Stimulated activated CD8-positive, alpha-beta memory T cell treated with anti-CD3 and anti-CD28 coated beads, Interleukin-4, amount 100 ng/mL, for 48 hours (primary cell): ENCODE measurements at regions not wholly inside any gene's neighbourhood (a gene's known extent, or its start where the extent isn't known, plus 50 kb on each side); places are given as distances from the start of the nearest gene placed in this dataset.
"Not testable (repeated sequence)": the region's sequence is repeated elsewhere in the genome, so short reads cannot be mapped to it uniquely, and the experiment has no call there.

ENCODE experiments used
- DNase-seq: peaks from one replicate; pipeline ENCODE4 v3.0.0-alpha.2; 2020

DNA sequence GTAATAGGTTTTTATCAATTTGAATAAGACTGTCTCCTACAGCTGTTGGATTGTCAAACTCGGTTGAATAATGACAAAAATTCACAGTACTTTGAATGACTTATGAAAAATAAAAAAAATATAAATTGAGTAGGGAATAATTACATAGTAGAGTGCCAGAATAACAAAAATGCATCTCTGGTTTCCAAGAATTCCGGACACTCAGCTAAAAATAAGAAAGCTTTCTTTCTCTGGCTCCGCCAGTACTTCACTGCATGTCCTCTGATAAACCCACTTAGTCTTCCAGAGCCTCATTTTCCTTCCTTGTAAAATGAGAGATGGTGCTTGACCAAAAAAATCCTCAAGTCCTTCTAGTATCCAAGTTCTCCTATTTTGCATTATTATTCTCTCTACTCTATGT is 374.6 kb upstream of the LUZP2 start:
- no peak for DNase-seq

DNA sequence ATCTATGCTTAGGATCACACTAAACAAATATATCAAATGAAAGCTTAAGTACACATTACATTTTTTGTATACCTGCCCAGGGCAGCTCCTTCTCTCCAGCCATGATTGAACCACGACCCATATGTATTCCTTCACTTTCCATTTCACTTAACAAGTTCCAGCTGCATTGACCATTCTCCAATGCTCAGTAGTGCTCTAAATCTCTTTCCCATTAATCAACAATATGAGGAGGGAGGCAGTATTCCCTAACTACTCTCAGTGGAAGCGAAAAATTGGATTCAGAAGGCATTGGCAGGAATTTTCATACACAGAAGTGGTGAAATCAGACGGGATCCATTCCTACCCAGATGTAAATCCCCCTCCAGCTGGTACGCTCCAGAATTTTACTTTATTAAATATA is 372.0 kb upstream of the LUZP2 start:
- no peak for DNase-seq

DNA sequence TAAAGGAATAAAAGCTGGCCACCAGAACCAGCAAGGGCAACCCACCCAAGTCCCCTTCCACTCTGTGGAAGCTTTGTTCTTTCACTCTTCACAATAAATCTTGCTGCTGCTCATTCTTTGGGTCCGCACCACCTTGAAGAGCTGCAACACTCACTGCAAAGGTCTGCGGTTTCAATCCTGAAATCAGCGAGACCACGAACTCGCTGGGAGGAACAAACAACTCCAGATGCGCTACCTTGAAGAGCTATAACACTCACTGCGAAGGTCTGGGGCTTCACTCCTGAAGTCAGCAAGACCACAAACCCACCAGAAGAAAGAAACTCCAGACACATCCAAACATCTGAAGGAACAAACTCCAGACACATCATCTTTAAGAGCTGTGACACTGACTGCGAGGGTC is 365.2 kb upstream of the LUZP2 start:
- DNase-seq, result no peak

DNA sequence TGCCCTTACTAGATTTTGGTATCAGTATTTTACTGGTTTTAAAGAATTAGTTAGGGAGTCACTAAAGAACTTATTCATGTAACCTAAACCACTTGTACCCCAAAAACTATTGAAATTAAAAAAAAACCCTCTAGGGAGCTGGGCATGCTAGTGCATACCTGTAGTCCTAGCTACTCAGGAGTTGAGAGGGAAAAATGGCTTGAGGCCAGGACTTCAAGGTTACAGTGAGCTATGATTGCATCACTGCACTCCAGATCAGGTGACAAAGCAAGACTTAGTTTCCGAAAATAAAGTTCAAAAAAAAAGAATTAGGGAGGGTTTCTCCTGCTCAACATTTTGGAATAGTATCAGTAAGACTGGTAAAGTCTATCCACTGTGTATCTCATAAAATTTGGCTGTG is 364.4 kb upstream of the LUZP2 start:
- DNase-seq, result no peak

DNA sequence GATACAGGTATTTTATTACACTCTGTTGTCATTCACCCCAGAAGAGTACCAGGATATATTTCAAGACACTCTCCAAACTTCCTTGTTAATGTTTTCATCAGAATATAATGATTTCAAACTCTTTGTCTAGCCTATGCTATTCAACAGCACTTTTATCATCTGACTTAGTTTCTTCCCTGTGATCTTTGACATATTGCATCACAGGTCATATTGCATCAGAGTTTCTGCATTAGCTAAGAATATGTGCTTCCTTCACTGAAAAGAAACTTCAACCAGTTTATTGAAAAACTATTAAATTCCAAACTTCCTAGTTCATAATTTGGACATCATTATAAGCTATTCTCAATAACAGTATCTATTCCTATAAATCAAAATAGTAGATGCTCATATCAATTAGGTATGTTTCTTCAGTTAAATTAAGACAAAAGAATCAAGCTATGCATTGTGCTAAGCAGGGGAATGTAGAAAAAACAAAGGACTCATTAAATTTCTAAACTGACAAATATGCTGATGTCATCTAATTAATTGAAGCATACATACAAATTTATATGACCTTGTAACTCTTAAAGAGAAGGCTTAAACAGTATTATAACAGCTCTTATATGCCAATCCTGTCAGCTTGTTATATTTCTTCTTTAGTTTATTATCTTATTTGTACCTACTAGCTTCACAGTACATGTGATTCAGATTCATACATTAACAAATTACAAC is 361.8 kb upstream of the LUZP2 start:
- DNase-seq, result no peak

DNA sequence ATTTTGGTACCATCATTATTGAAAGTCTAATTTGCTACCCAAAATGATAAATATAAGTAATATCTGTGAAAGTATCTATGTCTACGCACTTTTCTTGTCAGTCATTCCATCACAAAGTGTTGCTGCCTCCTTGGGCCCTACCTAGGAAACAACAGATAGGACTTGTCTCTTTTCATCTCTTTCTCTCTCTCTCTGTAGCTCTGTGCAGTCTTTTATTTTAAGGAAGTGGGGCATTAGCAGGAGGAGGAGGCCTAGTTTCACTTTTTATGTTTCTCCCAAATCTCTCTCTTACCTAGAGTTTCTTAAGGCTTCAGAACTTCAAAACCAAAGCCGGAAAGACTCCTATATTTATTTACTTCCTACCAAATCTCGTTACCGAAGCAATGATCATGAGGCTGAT is 354.8 kb upstream of the LUZP2 start:
- no peak for DNase-seq

DNA sequence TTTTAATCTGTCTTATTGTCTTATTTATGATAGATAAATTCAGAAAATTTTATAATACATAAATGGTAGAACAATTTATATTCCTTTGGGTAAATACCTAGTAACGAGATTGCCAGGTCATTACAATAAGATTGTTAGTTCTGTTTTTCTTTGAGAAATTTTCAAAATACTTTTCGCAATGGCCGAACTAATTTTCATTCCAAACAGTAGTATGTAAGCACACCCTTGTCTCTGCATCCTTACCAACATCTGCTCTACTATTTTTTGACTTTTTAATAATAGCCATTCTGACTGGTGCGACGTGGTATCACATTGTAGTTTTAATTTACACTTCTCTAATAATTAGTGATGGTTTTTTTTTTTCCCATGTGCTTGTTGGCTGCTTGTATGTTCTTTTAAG is 351.4 kb upstream of the LUZP2 start:
- no peak for DNase-seq

DNA sequence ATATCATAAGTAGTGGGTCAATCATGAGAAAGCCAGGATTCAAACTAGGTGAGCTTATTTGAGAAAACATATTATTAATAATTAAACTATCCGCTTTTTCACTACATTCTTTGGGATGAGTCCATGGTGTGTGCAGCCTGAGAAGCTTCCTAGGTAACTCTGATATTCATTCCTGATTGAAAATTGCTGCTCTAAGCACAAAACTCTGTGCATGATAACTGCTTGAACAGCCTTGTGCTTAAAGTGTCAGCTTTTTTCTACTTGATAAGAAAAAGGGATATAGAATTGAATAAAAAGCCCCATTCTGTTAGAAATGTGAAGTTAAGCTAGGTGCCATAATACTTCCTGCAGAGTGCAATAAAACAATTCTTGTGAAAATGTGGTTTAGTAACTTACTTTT is 343.5 kb upstream of the LUZP2 start:
- DNase-seq, result no peak

DNA sequence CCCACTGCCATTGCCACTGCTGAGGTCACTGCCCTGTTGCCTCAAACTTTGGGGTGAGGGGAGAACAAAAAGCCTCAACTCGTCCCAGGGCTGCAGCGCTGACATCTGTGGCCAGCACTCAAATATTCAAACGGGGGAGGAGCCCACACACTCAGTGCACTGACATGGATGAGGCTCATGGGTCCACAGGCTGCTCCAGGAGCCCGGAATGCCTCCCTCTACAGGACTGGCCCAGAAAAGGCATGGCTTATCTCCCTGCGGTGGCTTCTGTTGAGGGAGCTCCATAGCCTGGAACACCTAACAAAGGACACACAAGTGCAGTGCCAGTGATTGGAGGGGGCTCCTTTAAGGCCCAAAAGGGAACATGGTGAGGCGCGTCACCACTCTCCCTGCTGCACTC is 341.1 kb upstream of the LUZP2 start:
- DNase-seq, result no peak

DNA sequence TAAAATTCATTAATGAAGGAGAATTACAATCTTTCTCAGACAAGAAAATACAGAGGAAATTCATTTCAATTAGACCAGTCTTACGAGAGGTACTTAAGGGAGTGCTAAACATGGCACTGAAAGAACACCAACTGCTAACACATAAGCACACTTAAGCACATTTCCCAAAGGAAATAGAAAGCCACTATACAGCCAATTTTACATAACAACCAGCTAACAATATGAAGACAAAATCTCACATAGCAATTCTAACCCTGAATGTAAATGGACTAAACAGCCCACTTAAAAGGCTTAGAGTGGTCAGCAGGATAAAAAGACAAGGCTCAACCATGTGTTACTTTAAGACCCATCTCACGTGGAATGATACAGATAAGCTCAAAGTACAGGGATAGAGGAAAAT is 339.5 kb upstream of the LUZP2 start:
- no peak for DNase-seq

DNA sequence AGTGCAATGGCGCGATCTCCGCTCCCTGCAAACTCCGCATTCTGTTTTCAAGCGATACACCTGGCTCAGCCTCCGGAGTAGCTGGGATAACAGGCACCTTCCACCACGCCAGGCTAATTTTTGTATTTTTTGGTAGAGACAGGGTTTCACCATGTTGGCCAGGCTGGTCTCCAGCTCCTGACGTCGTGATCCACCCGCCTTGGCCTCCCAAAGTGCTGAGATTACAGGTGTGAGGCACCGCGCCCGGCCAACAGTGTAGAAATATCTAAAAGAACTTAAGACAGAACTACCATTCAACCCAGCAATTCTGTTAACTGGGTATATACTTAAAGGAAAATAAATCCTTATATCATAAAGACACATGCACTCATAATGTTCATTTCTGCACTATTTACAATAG is 335.3 kb upstream of the LUZP2 start:
- no peak for DNase-seq

DNA sequence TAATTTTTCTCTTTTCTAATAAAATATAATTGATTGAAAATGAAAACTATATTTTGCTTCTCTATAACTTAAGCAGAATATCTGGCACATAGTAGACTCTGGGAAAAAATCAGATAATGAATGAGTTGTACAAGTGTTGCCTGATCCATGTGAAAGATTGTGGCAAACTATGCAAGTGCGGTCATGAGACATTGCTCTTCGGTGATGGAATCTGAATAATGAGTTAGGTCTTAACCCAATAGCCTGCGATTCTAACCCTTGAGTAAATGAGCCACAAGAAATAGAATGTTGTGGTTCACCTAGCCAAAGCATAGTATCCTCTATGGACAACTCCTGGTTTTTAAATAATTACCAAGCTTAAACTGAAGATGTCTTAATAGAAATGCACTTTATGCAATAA is 333.7 kb upstream of the LUZP2 start:
- no peak for DNase-seq

DNA sequence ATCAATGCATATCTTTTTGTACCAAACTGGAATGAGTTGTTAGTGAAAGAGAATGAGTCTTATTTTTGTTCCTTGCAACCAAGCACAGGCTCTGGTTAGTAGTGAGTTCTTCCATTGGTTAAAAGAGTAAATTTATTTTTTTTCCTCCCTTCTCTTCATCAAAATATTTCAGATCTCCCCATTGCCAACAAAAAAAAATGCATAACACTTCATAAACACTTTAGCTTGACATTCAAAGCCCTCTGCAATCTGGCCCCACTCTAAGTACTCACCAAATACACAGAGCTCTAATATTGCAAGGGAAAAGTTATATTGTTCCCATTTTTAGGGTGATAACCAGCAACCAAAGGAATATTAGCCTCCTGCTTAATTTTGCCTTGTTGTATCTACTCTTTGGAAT is 333.0 kb upstream of the LUZP2 start:
- DNase-seq, result no peak

DNA sequence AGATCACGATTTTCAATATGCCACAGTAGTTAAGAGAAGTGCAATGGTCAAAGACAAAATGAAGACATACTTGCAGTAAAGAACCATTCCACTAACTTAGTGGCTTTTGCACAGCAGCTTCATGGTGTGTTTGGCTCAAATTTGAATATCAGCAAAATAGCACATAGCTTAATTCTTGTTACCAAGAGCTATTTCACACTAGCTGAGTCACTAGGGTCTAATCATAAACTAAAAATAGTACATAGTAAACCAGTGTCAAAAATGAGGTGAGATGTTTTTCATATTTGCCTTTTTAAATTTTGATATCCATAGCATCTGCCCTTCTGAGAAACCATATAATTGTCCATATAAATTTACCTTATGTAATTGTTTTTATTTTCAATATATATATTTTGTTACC is 325.0 kb upstream of the LUZP2 start:
- no peak for DNase-seq

DNA sequence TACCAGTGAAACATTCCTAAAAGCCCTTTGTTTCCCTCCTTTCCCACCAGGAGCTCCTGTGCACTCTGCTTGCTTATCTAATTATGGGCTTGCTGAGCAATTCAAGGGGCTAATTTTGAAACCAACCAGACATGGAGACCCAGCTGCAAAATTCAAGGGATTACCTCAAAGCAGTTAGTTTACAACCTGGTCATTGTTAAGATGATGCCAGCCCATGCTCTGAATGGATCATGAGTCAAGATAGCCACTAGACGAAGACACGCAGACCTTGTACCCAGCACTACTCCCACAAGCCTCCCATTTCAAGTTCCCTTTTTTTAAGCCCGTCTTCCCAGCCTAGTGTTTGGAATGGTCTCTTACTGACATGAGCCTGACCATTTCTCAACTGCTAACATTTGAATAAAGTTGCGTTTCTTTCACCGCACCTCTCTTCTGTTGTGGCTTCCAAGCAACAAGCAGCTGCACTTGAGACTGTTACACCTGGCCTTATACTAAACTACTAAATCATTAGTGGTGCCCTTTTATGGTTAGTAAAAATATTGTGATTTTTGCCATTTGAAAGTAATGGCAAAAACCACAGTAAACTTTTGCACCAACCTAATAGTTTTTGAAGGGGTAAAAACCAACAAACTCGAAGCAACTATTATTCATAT is 315.3 kb upstream of the LUZP2 start:
- DNase-seq, result no peak

DNA sequence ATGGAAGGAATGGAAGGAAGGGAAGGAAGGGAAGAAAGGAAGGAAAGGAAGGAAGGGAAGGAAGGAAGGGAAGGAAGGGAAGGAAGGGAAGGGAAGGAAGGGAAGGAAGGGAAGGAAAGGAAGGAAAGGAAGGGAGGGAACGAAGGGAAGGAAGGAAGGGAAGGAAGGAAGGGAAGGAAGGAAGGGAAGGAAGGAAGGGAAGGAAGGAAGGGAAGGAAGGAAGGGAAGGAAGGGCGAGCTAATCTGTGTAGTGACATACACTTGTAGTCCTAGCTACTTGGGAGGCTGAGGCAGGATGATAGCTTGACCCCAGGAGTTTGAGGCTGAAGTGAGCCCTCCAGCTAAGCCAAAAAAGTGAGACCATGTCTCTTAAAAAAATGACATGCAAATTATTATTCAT is 311.3 kb upstream of the LUZP2 start:
- DNase-seq, result not testable (repeated sequence)

DNA sequence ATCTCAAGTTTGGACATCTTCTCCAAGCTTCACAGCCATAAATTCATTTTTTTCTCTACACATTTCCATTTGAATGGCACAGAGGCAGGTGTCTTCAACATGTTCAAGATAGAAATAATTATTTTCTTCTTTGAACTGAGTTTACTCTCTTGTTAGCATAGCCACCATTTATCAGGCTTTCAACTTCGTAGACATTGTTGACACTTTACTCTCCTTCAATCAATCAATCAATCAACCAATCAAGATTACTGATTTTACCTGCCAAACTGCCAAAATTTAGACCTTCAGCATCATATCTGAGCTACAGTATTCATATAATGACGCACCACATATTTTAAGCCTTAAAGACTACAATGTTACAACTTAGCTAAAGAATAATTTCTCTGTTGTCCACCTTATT is 300.1 kb upstream of the LUZP2 start:
- DNase-seq, result no peak

DNA sequence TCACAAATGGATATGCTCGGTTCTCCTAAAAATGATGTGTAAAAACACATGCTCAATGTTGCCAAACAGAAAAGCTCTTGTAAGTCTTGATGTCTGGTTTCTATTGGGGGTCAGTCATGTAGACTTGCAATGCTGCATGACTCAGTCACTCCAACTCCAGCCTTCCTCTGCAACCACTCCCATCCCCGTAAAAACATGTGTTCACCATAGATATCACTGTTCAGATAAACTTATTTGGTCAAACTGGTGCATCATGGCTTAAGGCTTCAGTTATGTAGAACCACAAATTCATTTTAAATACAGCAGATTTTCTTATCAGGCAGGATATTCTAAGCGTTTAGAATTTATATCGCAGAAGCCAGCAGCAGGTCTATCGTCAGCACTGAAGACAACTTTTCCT is 298.4 kb upstream of the LUZP2 start:
- no peak for DNase-seq

DNA sequence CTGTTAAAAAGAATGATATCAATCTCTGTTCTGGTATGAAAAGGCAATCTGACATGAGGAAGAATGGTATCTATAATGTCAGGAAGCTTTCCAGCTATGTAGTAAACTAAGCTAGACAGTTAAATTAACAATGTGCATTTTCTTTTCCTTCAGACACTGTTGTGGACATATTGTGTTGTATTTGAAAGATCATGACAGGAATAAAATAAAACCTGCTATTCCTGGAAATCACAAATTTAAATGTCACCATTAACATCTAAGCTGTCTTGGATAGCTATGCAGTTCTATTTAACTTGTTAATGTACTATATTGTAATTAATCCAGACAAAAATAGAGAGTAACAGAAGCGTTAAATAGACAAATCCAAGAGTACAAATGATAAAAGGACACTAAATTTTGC is 297.4 kb upstream of the LUZP2 start:
- no peak for DNase-seq

DNA sequence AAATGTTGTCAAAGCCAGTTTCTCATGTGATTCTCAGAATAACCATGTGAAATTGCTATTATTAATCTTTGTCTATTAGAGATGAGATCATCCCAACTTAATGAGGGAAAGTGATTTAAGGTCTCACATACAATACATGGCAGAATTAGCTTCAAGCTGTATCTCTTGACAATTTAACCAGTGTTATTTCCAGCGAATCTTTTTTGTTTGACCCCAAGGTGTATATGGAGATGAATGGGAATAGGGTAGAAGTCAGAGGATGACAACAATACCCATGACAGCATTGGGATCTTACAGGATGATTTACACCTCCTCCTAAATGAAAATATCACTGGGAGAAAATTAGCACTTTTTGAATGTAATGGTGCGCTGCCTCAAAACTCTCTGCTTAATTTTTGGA is 290.8 kb upstream of the LUZP2 start:
- no peak for DNase-seq

DNA sequence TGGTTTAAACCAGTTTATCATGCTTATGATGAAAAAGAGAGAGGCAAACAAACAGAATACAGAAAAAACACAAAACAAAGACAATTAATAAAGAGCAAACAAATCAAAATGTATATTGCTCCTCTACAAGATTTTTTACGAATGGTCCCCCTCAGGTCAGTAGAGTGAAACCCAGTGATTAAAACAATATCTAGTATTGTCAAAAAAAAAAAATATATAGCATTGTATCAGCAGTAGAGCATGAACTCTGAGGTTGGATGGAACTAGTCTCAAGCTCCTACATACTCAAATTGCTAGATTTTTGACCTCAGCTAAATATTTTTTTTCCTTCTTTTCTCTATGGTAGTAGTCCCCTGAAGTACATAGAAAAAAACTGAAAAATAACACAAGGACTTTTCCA is 290.3 kb upstream of the LUZP2 start:
- no peak for DNase-seq

DNA sequence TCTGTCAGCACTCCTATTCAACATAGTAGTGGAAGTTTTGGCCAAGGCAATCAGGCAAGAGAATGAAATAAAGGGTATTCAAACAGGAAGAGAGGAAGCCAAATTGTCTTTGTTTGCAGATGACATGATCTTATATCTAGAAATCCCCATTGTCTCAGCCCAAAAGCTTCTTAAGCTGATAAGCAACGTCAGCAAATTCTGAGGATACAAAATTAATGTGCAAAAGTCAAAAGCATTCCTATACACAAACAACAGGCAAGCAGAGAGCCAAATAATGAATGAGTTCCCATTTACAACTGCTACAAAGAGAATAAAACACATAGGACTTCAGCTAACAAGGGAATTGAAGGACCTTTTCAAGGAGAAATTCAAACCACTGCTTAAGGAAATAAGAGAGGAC is 280.4 kb upstream of the LUZP2 start:
- no peak for DNase-seq

DNA sequence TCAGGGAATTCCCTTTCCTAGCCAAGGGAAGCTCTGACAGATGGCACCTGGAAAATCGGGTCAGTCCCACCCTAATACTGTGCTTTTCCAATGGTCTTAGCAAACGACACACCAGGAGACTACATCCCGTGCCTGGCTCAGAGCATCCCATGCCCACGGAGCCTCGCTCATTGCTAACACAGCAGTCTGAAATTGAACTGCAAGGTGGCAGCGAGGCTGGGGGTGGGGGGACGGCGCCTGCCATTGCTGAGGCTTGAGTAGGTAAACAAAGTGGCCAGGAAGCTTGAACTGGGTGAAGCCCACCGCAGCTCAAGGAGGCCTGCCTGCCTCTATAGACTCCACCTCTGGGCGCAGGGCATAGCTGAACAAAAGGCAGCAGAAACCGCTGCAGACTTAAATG is 279.5 kb upstream of the LUZP2 start:
- not testable (repeated sequence) for DNase-seq

DNA sequence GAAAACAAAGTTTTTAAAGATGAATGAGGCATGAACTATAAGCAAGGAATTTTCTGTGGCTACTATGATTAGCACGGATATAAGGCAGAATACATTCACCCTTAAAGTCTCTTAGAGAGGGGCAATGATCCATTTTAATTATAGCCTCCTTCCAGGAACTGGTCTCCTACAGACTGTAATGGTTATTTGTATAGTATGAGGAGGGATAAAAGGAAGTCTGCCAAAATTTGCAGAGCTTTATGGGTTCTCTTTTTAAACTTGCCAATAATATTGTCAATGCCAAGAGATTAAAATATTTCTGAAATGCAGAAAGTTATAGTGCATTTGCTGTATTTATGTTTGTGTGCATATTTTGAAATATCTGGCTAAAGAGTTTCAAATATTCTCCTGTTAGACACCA is 271.4 kb upstream of the LUZP2 start:
- DNase-seq, result no peak

DNA sequence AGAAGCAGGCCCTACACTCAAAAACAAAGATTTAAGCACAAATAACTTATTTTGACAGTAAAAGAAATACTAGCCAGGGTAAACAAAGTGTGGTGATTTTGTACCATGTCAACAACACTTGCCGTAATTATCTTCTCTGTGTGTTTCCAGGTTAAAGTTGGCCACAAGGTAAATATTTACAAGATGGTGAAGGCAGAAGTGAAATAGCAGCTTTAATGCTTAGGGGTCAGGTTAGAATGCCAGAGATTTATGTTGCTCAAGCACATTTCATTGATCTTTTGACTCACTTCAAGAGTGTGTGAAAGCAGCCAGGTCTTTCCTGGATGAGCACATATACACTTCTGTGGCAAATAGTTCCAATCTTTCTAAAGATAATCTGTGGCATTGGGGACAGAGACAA is 270.2 kb upstream of the LUZP2 start:
- no peak for DNase-seq
